GM12892 (cell line): ENCODE measurements at regions not wholly inside any gene's neighbourhood (a gene's known extent, or its start where the extent isn't known, plus 50 kb on each side); places are given as distances from the start of the nearest gene placed in this dataset.

Experiments
- POLR2A ChIP-seq: IDR thresholded peaks from 2 replicates; pipeline ENCODE4 v1.6.1; 2011; ENCODE audit warnings: low read depth, low read length, control low read depth
- TAF1 ChIP-seq: IDR thresholded peaks from 2 replicates; pipeline ENCODE4 v1.6.1; 2011; ENCODE audit warnings: low read depth, mild to moderate bottlenecking, control low read depth, low read length, borderline replicate concordance

DNA sequence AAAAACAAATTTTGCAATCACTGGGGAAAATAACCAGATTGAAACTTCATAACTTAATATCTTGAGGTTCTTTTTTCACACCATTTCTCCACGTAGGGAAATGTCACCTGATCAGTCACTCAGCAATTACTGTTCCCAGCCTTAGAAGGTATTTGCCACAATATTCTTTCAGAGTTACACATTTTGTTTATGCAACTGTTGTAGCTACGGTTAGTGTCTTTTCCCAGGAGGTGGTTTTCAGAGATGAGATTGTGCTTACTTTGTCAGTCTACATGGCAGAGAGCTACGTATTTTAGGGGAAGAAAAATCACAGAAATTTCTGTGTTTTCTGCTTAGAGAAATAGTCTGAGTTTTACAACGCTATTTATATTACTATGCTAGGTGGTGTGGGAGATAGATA lies 792.8 kb upstream of the B3GALT2 start:
- TF ChIP-seq TAF1 (no peak), POLR2A (no peak)
